Tongue (tissue), 2 donors: ENCODE measurements at regions not wholly inside any gene's neighbourhood (a gene's known extent, or its start where the extent isn't known, plus 50 kb on each side); places are given as distances from the start of the nearest gene placed in this dataset. TPM values are rescaled to one million over a fixed set of nuclear protein-coding genes. Genes with fewer than 3 reads are reported as not detected.
"Not testable (repeated sequence)": the region's sequence is repeated elsewhere in the genome, so short reads cannot be mapped to it uniquely, and the experiment has no call there.

Experiments
- DNase-seq: peaks from one replicate; pipeline ENCODE4 v3.0.0-alpha.2; 2015
- small RNA-seq: library from RNA; depleted of rRNA; stranded (forward); fragments of <200 nt; gene quantifications from one replicate; pipeline ENCODE3, GENCODE V24; 2014; ENCODE audit warnings: low replicate concordance

DNA sequence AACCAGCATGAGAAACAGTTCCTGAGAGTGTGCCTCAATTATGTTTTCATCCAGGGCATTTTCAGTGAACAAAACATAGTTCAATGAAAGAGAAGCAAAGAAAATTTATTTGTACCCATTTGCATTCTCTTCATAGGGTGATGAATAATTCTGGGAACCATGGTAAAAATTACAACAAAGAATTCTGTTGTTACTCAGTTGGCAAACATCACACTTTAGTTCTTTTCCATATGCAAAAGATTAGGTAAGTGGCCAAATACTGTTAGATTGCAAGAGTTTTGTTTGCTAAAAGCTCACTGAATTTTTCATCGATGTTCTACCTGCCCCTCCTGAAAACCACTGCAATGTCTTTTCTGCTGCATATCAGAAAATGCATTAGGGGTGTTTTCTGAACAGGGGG, 132.4 kb upstream of the RGS6 start:
- peak; percentile 40 for DNase-seq

DNA sequence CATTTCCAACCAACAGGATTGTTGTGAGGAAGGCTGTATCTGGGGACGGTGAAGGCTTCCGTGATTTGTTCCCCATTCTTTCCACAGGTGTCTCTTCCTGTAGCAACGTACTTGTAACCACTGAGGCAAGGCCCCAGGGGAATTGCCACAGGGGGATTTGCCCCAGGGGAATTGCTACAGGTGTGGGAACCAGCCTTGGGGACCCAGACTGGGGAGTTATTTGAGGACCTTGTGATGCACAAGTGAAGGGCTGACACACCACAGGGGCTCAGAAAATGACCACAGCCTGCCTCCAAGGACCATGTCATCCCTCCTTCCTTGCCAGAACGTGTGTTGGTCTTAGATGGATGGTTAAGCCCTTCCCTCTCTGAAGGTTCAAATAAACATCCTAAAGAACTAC, 131.4 kb upstream of the RGS6 start:
- no peak for DNase-seq

DNA sequence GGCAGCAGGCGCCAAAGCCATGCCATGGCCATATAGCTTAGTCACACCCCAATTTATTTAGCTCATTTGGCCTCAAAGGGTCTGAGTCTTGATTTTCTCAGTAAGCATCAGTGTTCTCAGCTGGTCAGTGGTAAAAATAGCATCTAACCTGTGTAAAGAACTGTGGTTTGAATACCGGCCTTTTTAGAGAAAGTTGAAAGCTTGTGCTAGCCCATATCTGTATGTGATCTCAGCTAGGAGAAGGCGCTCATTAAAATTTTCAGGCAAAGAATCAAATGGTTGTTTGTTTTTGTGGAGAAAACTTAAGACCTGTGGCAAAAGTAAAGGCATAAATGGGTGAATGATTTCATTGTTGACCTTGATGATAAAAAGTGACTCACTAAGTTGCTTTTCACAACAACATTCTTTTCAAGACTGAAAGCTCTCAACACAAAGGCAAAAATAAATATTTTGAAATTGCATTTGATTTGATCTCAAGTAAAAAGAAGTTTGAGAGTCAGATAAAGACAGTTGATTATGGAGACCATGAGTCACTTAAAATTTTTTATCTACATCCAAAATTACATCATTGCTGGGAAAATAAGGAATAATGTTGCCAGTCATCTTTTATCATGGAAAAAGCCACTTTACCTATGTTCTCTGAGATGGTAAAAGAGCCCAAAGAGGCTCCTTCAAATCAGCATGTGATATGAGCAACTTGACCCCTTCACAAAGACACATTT, 128.5 kb upstream of the RGS6 start:
- no peak for DNase-seq

DNA sequence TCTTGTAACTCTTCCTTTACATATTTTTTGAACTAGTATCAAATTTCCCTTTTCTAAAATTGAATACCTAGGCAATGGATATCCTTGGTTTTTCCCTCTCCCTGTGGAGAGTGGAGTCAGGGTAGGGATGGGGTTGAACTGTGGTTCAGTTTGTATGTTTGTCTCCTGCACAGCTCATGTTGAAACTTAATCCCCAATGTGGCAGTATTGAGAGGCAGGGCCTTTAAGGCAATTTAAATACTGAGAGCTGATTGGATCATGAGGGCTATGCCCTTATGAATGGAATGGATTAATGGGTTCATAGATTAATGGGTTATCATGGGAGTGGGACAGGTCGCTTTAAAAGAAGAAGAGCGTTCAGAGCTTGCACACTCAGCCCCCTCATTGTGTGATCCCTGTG, 127.2 kb upstream of the RGS6 start:
- no peak for DNase-seq

DNA sequence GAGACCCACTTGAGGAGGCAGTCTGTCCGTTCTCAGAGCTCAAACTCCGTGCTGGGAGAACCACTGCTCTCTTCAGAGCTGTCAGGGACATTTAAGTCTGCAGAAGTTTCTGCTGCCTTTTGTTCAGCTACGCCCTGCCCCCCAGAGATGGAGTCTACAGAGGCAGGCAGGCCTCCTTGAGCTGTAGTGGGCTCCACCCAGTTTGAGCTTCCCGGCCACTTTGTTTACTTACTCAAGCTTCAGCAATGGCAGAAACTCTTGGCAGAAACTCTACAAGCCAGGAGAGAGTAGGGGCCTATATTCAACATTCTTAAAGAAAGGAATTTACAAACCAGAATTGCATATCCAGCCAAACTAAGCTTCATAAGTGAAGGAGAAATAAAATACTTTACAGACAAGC, 125.2 kb upstream of the RGS6 start:
- peak; percentile 28 for DNase-seq

DNA sequence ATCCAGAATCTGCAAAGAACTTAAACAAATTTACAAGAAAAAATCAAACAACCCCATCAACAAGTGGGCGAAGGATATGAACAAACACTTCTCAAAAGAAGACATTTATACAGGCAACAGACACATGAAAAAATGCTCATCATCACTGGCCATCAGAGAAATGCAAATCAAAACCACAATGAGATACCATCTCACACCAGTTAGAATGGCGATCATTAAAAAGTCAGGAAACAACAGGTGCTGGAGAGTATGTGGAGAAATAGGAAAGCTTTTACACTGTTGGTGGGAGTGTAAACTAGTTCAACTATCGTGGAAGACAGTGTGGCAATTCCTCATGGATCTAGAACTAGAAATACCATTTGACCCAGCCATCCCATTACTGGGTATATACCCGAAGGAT, 121.4 kb upstream of the RGS6 start:
- DNase-seq: not testable (repeated sequence)

DNA sequence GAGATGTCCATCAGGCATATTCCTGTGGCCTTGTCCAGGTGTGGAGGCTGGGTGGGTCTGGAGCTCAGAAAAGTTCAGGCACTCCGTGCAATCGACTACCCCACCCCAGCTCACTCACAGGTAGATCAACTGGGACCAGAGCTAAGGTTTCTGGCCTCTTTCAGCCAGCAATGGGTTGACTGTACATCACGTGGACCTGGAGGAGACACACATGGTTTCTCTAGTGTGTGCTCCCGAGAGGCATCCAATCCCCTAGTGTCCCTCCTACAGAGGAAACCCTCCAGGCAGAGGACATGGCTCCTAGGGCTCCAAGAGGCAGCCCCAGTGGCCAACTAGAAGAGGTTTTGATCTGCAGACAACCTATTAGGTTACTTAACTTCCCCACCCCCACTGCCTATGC, 119.5 kb upstream of the RGS6 start:
- DNase-seq: no peak

GRCh38 chr14:71815110-71815509, 117.1 kb upstream of the RGS6 start:
- no peak for DNase-seq

DNA sequence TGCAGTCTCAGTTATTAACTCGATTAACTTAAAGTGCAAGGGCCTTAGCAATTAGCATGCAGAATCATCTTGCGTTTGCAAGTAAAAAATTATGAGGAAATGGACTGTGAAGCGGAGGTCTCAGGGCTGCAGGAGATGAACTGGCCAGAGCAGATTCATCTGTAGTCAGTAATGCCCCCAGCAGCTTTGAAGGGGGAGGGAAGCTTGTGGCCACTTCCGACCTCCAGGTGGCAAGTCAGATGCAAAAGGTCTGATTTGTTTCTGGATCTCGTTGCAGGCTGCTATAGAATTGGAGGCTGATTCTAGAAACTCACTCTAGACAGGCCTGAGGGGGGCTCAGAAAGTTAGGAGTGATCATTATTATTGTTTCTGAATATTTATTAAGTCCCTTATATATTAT, 107.4 kb upstream of the RGS6 start:
- DNase-seq: no peak

GRCh38 chr14:71833476-71833875, 98.8 kb upstream of the RGS6 start:
- peak; percentile 10 for DNase-seq

GRCh38 chr14:71834284-71835204, 97.7 kb upstream of the RGS6 start:
- DNase-seq: no peak

DNA sequence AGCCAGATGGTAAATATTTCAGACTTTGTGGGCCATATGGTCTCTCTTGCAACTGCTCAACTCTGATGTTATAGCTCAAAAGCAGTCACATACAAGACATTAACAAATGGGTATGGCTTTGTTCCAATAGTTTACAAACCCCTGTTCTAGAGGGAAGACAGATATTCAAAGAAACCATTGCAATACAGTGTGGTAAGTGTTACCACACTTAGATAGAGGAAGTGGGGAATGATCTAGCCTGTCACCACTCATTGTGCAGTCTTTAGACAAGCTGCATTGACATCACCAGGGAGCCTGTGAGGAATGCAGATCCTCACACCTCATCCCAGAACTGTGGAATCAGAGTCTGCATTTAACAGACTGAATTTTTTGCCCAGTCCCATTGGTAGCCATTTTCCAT, 80.0 kb upstream of the RGS6 start:
- DNase-seq: no peak

- peak; percentile 63 for DNase-seq
Measured at GRCh38 chr14:71855399-71856036, 76.7 kb upstream of the RGS6 start.

GRCh38 chr14:71856199-71856919, 75.9 kb upstream of the RGS6 start:
- no peak for DNase-seq

- no peak for DNase-seq
Measured at GRCh38 chr14:71863049-71863448, 69.2 kb upstream of the RGS6 start.

DNA sequence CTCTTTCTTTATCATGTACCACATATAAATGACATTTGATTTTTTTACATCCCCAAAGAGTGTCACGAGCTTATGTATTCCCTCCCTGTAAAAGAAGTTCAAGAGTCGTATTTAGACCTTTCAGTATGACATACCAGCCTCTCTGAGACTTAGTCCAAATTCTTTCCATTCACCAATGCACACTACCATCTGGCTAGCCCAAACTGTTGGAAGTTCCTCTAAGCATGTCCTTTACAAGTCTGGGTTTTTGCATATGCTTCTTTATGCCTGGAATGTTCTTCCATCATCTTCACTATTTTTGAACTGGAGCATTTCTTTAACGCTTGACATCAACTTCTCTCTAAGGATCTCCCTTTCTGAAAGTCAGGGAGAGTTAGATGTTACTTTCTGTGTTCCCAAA, 68.5 kb upstream of the RGS6 start:
- DNase-seq: no peak

Small RNAs in the stretch of these regions (small RNA-seq; reads per million reads assigned to genes)
- not detected for gene RN7SL683P
- not detected for gene SNORD56B
